HG02973 (cell line): ENCODE measurements at regions not wholly inside any gene's neighbourhood (a gene's known extent, or its start where the extent isn't known, plus 50 kb on each side); places are given as distances from the start of the nearest gene placed in this dataset.
"Not testable (repeated sequence)": the region's sequence is repeated elsewhere in the genome, so short reads cannot be mapped to it uniquely, and the experiment has no call there.

Experiments used
- ATAC-seq: cut with Tn5 transposase; IDR thresholded peaks from one replicate; pipeline ENCODE4 v1.9.1; 2021; ENCODE audit warnings: moderate library complexity; ENCODE audit not compliant: unreplicated experiment

DNA sequence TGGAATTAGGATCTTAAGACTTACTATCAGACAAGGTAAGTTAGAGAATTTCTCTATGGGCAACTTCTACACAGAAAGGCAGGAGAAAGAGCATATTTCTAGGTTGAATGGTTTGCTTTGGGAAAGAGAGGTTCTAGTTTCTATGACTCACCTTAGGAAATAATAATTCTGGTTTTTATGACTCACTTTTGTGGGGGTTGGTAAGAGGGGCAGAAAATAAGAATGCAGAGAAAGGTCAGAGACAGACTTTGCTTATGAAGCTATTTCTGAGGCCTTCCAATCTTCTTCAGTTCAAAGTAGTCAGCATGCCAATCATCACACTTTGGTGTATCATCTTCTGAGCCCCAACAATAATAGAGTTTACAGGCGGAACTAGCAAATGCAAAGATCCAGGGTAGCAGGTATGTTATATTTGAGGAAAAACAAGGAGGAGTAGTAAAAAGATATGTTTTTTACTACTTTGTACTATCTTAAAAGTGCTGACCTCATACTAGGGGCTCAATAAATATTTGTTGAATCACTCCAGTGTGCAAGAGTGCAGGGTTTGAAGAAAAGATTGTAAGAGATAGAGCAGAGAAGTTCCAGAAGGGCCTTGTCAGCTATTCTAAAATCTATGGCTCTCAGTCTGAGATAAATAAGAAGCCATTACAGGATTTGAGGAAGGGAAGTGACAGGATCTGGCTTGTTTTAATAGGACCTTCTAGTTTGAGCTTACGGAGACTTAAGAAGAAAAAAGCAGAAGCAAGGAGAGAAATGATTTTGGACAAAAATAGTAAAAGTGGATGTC lies 56.7 kb upstream of the LRFN5 start:
- ATAC-seq, result no peak

GRCh38 chr14:41549282-41549681 lies 57.4 kb upstream of the LRFN5 start:
- ATAC-seq, result no peak

DNA sequence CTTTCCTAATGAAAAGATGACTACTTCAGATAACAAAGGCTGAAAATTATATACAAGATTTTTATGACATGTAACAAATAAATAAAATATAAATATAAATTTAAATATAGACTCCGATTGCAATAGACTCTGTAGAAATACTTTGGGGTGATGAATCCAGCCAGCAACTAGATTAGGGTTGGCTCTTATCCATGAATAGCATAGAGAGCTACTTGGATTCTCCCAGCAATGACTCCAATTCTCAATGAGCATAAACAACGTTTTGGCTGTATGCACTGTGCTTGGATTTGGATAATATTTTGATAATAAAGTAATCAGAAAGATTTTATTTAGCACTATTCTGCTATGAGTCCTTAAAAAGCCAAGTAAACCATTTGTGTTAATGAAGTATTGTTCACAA lies 58.0 kb upstream of the LRFN5 start:
- no peak for ATAC-seq

DNA sequence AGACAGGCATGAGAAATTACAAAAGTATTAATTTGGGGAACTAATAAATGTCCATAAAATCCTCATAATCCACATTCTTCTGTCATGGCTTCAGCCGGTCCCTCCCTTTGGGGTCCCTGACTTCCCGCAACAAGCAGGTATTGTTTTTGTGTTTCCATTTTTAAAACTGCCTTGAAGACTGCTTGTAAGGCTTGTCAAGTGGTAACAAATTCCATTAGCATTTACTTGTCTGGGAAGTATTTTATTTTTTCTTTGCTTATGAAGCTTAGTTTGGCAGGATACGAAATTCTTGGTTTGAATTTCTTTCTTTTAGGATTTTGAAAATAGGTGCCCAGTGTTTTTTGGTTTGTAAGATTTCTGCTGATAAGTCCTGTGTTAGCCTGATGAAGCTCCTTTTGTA lies 65.3 kb upstream of the LRFN5 start:
- ATAC-seq, result no peak

GRCh38 chr14:41532255-41532654 lies 74.4 kb upstream of the LRFN5 start:
- no peak for ATAC-seq

DNA sequence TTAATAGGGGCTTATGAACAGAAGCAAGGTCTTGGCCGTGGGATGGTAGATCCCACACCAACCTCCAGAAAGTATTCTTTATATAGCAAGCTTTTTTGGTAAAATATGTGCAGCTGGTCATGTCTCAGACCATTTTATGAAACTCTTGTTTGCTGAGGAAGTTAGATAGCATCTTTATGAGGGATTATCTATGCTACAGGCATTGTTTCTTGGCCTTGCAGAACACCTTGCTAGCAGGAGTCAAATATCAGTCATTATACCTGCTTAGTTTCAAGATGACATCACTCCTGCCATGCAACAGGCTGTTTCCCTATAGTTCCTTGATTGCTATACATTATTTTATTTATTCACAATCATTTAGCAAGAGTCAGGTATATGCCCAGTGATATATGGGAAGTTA lies 84.8 kb upstream of the LRFN5 start:
- no peak for ATAC-seq

DNA sequence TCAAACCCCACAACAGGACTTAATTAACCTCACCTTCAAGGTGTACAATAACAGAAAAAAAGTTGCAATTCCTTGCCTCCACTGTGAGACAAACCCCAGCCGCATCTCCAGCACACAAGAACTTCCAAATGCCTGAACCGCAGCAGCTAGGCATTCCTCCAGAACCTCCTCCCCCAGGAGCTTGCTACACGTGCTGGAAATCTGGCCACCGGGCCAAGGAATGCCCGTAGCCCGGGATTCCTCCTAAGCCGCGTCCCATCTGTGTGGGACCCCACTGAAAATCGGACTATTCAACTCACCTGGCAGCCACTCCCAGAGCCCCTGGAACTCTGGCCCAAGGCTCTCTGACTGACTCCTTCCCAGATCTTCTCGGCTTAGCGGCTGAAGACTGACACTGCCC lies 88.6 kb upstream of the LRFN5 start:
- ATAC-seq, result not testable (repeated sequence)

DNA sequence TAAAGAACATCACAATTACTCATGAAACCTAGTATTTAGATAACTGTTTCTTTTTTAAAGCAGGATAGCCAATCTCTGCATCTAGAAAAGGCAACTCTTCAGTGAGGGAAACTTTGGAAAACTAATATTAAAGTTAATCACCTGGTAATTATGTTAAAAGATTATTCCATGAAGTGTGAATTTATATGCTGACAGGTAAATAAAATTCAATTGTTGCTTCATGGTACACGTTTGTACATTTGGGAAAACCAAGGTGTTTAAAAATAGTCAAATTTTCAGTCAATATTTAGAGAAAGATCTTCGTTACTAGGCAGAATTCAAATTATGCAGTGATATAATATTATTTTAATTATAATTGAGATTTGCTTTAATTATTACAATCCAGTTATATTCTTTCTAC lies 100.1 kb upstream of the LRFN5 start:
- no peak for ATAC-seq

DNA sequence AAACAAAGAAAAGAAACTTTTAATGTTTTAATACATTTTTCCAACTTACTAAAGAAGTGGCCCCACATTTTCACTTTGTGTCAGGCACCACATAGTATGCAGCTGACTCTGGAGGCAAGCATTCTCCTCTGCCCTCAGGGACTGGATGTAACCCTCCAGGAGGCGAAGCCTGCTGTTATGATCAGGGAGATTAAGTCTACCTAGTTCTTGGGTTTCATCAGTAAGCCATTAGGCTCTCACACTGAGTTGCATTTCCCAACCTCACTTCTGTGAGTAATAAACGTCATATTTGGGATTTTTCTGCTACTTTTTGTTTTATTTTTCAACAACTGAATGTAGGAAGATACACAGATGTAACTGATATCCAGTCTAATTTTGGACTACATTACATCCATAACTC lies 101.2 kb upstream of the LRFN5 start:
- ATAC-seq, result no peak

- ATAC-seq, result no peak
Observed at GRCh38 chr14:41498959-41499358, 107.7 kb upstream of the LRFN5 start.

DNA sequence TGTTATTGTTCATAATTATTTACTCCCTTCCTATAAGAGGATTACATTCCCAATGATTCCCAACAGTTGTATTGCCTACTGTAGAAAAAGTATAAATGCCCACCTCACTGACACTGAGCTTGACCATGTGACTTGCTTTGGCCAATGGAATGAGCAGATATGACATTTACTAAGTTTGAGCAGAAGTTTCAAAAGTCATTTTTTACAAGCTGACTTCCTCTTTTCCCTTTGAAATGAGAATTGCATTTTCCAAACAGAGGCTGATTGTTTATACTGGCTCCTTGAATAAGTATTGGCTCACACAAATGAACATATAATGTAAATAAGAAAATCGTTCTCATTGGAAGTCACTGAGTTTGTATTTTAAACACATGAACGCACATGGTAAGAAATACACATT lies 116.4 kb upstream of the LRFN5 start:
- no peak for ATAC-seq

GRCh38 chr14:41489315-41489972 lies 117.2 kb upstream of the LRFN5 start:
- no peak for ATAC-seq

DNA sequence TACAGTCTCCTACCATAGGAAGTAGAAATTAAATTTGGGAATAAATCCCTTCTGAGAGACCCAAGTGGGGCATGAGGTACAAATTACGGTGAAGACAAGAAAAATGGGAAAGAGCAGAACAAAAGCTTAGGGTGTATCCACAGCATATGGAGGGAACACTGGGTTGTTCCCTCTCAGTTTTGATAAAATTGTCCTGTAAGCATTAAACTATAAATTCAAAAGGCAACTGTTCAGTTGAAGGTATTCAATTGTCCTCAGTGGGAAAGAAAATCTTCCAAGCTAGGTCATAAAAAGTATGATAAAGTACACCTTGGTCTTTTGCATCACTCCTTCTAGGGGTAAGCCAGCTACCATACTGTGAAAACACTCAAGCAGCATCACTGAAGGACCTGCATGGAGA lies 118.3 kb upstream of the LRFN5 start:
- ATAC-seq, result no peak

GRCh38 chr14:41482861-41483260 lies 123.8 kb upstream of the LRFN5 start:
- ATAC-seq, result no peak

DNA sequence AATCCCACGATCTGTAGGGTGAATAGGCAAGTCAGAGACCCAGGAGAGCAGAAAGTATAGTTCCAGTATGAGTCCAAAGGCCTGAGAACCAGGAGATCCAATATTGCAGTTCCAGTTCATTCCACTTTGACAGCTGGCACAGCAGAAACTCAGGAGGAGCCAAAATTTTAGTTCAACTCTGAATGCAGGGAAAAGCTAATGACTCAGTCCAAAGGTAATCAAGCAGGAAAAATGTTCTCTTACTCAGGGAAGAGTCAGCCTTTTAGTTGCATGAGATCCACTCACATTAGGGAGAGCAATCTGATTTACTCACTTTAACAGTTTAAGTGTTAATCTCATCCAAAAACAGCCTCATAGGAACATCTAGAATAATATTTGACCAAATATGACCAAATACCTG lies 130.2 kb upstream of the LRFN5 start:
- no peak for ATAC-seq

- ATAC-seq, result no peak
Observed at GRCh38 chr14:41461380-41461779, 145.3 kb upstream of the LRFN5 start.

GRCh38 chr14:41457393-41457792 lies 149.3 kb upstream of the LRFN5 start:
- no peak for ATAC-seq

- no peak for ATAC-seq
Observed at GRCh38 chr14:41449066-41449465, 157.6 kb upstream of the LRFN5 start.

DNA sequence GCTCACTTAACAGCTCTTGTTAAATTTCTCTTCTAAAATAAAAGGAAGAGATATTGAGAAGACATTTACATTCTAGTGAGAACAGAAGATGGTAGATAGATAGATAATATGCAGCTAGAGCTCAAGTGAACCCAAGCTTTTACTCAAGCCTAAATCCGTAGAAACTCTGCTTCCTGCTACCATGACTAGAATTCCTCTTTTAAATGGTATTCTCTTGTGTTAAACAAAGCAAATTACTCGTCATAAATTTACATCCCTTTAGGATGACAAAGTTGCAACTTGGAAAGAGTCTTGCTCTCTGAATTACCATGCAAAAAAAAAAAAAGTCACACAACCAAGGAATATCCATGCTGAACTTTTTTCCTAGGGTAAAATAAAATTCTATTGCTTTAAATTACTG lies 160.7 kb upstream of the LRFN5 start:
- no peak for ATAC-seq

DNA sequence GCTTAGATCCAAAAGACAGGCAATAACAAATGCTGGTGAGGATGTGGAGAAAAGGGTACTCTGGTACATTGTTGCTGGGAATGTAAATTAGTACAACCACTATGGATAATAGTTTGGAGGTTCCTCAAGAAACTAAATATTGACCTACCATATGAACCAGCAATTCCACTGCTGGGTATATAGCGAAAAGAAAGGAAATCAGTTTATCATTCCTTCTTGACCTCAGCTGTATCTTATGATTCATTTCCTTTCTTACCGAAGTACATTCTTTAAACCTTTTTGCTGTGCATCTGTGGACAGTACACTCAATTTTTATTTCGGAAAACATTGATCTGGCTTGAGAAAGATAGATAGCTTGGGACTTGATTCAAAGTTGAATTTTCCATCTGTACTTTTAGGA lies 183.2 kb upstream of the LRFN5 start:
- ATAC-seq, result no peak

DNA sequence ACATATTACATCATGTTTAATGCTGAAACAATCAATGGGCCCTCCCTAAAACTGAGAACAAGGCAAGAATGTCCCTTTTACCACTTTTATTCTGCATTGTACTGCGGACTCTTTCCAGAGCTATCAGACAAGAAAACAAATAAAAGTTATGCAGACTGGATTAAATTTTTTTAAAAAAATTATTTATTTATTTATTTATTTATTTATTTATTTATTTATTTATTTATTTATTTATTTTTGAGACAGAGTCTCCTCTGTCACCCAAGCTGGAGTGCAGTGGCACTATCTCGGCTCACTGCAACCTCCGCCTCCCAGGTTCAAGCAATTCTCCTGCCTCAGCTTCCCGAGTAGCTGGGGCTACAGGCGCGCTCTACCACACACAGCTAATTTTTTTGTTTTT lies 185.4 kb upstream of the LRFN5 start:
- ATAC-seq, result not testable (repeated sequence)

GRCh38 chr14:41419709-41420108 lies 187.0 kb upstream of the LRFN5 start:
- ATAC-seq, result no peak

DNA sequence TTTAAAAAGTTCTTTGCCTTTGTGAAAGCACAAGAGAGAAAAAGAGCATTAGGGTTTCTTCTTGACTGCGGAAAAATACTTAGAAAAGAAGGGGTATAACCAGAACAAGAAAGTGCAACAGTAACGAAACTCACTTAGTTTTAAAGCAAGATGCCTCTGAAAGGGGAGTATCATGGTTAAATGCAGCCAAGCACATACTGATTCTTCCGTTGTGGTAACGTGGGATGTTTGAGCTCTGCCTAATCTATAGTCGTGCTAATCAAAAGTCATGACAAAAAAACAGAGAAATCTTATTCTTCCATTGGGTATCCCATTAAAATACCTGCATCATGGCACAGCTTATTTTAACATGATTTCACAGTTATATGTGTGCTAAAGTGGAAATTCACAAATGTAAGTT lies 187.8 kb upstream of the LRFN5 start:
- ATAC-seq, result no peak
